HG02840 (cell line): ENCODE measurements at regions not wholly inside any gene's neighbourhood (a gene's known extent, or its start where the extent isn't known, plus 50 kb on each side); places are given as distances from the start of the nearest gene placed in this dataset.

Experiments used
- ATAC-seq: cut with Tn5 transposase; IDR thresholded peaks from one replicate; pipeline ENCODE4 v1.9.1; 2021; ENCODE audit warnings: mild to moderate bottlenecking, moderate library complexity, moderate number of reproducible peaks; ENCODE audit not compliant: unreplicated experiment, low FRiP score

DNA sequence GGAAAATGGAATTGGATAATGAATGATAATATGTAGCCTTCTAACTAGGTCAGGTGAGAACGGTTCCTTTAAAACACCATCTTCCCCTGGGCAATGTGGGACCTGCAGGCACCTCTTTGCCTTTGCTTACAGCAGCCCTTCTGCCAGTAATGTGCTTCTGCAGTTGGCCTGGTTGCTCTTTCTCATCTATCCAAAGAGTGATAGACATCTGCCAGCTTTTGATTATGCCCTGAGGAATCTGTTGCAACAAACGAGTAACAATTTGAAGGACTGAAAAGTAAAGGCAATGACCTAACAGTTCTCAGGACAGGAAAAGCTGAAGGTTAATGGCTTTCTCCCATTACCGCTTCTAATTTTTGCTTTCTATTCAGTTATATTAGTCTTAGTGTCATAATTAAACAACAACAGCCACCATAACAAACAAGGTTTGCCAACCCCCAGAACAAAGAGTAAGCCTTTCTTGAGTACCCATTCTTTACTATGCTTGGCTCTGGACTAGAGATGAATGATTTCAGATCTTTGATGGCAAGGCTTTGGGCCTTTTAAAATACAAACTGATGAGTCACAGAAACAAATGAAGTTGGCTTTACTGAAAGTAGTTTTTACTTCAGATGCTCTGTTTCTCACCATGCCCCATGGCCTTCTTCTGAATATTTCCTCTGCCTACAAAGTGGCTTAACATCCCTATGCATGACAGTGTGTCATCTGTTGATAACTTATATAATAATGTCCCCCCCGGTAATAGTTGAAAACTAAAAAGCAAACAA is 76.1 kb upstream of the KRR1 start:
- ATAC-seq, result no peak

- ATAC-seq, result no peak
Measured at GRCh38 chr12:75585330-75585729, 73.9 kb upstream of the KRR1 start.

- no peak for ATAC-seq
Measured at GRCh38 chr12:75583355-75583754, 71.9 kb upstream of the KRR1 start.

GRCh38 chr12:75581515-75581914 is 70.1 kb upstream of the KRR1 start:
- no peak for ATAC-seq

GRCh38 chr12:75579552-75579951 is 68.1 kb upstream of the KRR1 start:
- no peak for ATAC-seq

DNA sequence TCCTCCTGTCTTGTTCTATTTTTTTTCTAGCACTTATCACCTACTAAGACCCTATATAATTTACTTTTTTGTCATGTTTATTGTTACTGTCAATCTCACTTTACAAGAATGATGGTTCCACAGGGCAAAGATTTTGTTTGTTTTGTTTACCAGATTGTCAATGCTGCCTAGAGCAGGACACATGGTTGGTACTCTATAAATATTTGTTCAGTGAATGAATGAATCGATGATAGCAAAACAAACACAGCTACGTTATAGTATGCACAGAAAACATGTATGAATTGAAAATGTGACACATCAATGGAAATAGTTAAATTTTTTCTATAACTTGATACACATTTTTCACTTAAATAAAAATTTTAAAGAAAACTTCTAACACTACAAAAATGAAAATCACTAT is 67.1 kb upstream of the KRR1 start:
- ATAC-seq, result no peak

DNA sequence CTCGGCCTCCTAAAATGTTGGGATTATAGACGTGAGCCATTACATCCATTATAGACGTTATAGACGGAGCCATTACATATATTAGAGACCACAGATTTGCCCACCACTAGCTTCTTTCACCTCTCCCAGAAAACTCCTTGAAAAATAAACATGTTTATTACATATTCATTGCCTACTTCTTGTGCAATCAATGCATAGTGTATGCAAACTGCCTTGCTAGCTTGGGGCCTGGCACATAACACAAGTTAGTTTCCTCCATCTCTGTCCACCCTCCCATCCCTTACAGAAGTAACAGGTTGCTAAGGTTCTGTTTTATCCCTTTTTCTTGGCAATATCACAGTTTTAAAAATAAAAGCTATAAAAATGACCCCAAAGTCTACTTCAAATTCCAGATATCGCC is 66.4 kb upstream of the KRR1 start:
- ATAC-seq, result no peak

GRCh38 chr12:75571656-75572205 is 60.3 kb upstream of the KRR1 start:
- ATAC-seq, result no peak

DNA sequence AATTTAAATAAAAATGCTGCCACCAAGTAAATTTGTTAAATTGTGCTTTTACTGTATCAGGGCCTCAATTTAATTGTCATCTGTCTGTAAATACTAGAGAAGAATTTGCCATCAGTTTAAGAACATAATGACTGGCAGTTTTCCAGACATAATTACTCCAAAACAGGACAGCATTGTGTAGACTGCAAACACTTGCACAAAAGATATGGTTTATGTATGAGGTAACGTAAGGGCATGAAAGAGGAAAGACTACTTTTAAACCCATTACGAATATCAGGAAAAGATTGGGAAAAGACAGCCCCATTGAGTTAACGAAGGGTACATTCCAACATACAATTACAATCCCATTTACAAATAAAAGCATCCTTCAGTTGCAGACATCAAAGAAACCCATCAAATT is 59.8 kb upstream of the KRR1 start:
- ATAC-seq, result no peak

- ATAC-seq, result no peak
Measured at GRCh38 chr12:75568801-75569200, 57.4 kb upstream of the KRR1 start.

GRCh38 chr12:75568393-75568792 is 57.0 kb upstream of the KRR1 start:
- ATAC-seq, result no peak

- ATAC-seq, result no peak
Measured at GRCh38 chr12:75565795-75566194, 54.4 kb upstream of the KRR1 start.

DNA sequence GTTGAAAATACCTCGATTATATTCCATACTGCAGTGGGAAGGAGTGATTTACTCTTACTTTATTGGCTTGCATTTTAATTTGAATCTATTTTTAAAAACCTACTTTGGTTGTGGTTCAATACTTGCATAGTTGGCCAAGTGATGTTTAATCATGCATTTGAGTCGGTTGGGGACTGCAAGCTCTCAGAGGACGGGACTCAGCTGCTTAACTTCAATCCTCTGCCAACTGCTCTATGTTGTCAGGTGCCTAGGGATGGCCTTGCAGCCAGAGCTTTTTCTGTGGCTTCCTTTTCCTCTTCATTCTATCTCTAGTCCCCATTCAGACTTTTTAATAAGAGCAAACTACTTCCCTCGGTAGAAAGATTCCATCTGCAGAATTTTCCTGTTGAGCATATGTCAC is 53.4 kb upstream of the KRR1 start:
- ATAC-seq, result no peak

GRCh38 chr12:75564398-75564797 is 53.0 kb upstream of the KRR1 start:
- ATAC-seq, result no peak

DNA sequence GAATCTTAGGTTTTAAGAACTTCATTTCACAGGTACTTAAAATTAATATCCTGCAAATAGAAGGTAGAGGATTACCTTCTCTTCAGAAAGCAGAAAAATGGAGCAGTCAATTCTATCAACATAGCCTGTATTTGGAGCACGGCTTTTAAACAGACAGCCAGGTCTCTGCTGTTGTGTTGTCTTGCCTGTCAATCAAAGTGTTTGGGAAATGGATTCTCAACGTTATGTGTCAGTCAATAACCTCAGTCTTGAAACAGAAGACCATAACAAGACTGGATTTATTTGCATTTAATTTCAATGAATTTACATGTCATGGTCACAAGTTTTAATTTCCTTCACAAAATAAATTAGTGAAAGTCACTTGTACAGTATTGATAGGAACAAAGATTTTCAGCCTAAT is 51.9 kb upstream of the KRR1 start:
- ATAC-seq, result no peak

GRCh38 chr12:75561921-75562320 is 50.5 kb upstream of the KRR1 start:
- ATAC-seq, result no peak
